GM18858 (cell line): ENCODE measurements at regions not wholly inside any gene's neighbourhood (a gene's known extent, or its start where the extent isn't known, plus 50 kb on each side); places are given as distances from the start of the nearest gene placed in this dataset.
"Not testable (repeated sequence)": the region's sequence is repeated elsewhere in the genome, so short reads cannot be mapped to it uniquely, and the experiment has no call there.

Source experiments
- ATAC-seq: cut with Tn5 transposase; IDR thresholded peaks from one replicate; pipeline ENCODE4 v1.9.1; 2021; ENCODE audit not compliant: unreplicated experiment

DNA sequence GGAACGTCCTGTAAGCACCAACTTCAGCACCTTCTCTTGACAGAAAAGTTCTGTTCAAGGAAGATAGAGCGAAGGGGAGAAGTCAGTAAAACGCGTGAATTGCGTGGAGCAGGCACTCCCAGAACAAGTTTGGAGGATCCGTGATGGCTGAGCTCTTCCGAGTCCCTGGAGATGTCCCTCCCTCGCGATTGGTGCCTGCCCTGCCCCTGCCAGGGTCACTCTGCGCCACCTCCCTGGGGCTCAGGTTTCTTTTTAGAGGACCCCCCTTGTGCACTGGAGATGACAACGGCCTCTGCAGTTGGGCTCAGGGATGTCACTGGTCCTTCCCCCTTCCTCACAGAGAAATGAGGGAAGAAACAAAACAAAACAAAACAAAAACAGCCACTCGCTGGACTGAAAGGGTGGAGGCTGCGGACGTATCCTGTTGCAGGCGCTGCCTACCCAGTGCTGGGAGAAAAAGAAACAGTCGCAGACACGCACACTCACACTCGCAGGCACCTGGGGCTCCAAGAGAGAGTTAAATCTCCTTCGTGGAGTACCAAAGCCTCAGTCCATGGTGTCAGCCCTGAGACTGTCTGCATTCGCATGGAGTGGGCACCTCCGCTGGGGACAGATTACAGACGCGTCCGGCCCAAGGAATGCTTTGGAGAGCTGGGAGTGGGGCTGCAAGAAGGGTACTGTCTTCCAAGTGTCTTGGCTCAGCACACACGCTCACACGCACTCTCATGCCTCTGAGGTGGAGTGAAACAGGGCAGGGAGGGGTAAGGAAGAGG, 512.7 kb downstream of the SLCO4C1 start:
- no peak for ATAC-seq

DNA sequence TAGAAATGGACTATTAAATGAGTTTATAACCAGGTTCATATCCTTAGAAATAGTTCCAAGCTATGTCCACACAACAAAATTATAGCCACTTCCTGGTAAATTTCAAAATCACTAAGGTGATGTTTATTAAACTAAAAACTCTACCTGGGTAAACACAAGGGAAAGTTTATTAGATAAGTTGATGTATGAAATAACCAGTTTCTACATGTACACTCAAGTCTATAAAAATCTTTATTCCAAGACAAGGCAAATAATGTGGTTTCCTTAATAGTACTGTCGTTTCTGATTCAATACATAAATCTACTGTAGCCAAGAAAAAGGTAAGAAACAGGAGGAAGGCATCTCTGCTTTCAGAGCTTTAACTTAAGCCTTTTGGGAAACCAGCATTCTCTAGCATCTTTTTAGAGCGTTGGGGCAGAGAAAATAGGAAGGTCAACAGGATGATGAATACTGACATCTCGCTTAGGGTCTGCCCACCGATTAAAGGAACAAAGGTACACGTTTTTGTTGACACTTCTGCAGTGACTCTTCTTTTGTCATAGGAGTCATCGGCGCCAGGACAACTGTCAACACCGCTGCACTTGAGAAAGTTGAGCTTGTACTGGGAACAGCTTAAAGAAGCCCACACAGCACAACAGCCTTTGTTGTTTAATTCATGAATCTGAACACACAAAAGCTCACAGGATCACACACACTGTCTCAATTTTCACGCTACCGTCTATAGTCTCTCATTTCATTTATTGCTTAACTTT, 513.6 kb downstream of the SLCO4C1 start:
- no peak for ATAC-seq

DNA sequence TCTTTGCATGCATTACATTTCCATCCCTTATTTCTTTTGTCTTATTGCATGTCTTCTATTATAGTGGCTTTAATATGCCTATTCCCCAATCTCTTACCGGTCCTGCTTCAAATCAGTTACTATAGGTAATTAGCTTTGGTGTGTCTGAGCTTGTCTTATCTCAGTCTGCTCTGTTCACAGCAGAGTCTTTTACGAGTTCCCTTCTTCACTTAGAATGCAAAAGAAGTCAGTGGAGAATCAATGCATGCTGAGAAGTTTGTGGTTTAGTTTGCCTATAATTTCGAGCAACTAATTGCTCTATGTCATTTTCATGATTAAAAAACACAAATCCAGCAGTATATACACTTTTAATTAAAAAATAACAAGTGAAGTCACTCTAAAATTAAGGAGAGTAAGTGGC, 545.0 kb downstream of the SLCO4C1 start:
- no peak for ATAC-seq

DNA sequence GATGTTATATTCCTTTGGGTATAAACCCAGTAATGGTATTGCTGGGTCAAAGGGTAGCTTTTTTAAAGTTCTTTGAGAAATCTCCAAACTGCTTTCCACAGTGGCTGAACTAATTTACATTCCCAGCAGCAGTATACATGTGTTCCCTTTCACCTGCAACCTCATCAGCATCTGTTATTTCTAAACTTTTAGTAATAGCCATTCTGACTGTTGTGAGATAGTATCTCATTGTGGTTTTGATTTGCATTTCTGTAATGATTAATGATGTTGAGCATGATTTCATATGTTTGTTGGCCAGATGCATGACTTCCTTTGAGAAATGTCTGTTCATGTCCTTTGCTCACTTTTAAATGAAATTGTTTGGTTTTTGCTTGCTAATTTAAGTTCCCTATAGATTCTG, 553.1 kb downstream of the SLCO4C1 start:
- not testable (repeated sequence) for ATAC-seq

DNA sequence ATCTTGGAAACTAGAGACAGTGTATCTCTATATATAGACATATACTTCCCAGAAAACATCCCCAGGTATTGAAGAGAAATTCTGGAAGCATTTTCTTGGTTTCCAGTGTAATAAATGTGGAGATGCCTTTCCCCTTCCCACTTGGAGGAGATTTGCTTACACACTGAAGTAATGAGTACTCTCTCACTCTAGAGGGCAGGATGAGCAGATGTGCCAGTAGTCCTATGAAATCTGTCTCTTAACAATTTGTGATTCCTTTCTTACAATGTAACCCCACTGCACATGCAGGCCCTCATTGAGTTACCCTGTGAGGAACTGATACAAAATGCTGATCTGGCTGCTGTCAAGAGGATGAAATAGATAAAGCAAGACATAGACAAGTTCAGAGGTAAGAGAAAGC, 567.2 kb downstream of the SLCO4C1 start:
- no peak for ATAC-seq

DNA sequence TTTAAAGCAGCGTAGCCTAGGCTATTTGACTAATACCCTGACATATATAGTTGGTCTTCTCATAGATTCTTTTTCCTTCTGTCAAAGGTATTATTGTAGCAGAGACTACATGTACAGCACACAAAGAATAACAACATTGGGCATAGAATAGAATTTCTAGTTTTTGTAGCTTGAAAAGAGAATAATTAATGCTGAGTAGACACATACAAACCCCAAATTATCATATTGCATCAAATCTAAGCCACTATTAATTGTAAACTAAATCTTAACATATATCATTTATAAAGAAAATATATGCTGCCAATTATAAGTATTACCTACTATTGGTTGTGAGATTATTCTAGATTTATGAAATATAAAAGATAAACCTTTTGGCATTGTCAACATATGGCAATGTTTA, 574.5 kb downstream of the SLCO4C1 start:
- ATAC-seq = no peak

DNA sequence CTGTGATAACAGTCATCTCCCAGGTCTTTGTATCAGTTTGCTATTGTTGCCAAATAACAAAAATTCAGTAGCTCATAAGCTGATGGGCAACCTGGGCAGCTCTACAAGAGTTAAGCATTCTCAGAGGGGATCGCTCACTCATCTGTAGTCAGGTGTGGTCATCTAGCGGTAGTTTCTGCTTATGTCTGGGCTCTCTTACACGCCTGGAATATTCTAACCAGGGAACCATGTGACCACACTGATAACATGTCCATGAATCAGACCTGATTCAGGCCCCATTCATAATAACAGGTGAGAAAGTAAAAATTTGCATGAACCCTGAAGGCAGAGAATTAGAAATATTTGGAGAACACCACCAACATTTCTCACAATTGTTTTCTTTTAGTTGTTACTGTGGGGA, 576.1 kb downstream of the SLCO4C1 start:
- no peak for ATAC-seq

DNA sequence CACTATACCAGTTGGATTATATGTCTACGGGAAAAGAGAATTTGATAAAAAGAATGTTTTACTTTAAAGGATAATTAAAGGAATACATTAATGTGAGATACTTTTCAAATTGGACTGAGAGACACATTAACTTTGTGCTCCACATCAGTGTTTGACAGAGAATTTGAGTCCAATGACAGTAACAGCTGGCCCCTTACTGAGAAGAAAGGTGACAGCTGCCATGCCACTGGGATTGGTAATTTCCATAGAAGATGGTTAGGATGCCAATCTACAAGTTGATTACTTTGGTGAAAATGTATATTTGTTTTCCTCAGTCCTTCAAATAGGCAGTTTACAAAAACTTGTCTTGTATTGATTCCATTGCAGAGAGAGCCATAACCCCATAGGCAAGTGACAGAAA, 578.4 kb downstream of the SLCO4C1 start:
- ATAC-seq = no peak

DNA sequence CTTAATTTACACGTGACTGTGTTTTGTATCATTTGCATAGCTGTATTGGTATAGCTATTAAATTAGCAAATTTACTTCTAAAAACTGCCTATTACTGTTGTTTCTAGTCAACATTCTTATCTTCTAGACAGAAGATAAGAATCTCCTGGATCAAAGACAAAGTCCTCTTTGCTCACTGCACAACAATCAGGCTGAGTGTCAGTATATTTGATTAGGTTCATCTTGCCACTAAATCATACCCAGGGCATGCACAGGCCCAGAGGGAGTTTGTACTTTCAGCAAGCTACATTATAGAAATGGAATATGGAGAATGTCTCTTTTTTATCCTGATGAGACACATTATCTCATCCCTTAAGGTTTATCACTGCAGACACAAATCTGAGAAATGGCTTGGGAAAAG, 579.1 kb downstream of the SLCO4C1 start:
- ATAC-seq = no peak

DNA sequence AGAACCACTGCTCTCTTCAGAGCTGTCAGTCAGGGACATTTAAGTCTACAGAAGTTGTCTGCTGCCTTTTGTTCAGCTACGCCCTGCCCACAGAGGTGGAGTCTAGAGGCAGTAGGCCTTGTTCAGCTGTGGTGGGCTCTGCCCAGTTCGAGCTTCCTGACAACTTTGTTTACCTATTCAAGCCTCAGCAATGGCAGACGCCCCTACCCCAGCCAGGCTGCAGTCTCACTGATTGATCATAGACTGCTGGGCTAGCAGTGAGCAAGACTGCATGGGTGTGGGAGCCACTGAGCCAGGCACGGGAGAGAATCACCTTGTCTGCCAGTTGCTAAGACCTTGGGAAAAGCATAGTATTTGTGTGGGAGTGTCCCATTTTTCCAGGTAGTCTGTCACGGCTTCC, 580.3 kb downstream of the SLCO4C1 start:
- not testable (repeated sequence) for ATAC-seq

DNA sequence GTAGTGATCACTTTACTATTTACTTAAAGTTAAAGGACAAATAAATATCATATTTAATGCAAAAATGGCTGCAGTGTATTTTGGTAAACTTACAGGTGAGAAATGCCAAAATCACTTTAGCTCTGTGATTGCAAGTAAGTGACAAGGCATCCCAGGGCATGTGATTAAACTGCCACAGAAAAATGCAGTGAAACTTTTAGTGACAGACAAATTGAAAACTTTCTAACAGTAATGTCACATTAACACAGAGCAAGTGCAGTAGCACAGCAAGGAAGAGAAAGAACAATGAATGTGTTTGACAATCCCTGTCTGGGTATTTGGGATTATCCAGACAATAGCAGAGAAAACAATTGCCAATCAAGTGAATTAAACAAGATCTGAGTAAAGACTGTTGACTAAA, 606.8 kb downstream of the SLCO4C1 start:
- ATAC-seq = no peak

DNA sequence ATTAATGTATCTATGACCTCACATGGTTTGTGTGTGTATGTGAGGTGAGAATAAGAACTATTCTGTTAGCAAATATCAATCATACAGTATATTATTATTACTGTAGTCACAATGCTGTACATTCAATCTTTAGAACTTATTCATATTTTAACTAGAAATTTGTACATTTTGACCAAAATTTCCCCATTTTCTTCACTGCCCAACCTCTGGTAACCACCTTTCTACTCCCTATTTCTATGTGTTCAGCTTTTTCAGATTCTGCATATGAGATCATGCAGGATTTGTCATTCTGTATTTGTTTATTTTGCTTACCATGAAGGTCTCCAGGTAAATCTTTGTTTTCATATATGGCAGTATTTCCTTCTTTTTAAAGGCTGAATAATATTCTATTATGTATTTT, 607.9 kb downstream of the SLCO4C1 start:
- no peak for ATAC-seq

DNA sequence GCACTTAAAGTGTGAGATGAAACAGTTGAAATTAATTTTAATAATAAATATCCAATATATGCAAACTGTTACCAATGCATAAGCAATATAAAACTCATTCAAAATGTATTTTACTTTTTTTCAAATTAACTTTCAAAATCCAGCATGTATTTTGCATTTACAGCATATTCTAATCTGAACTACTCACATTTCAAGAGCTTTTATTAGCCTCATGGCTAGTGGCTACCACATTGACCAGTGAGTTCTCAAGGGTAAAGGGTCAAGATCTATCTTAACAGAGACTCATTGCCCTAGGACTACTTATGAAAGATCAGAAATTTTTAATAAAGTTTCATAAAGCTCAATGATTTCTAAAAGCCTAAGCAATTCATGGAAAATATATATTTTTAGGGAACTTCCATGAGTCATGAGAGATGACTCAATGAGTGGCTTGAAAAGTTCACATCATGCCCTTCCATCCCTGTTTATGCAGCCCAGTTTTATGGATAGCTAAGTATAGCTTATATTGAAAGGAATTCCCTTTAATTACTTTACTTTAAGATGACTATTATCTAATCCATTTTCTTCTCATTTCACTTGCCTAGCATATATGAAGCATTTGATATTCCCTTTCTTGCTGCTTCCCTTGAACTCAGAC, 608.6 kb downstream of the SLCO4C1 start:
- no peak for ATAC-seq

DNA sequence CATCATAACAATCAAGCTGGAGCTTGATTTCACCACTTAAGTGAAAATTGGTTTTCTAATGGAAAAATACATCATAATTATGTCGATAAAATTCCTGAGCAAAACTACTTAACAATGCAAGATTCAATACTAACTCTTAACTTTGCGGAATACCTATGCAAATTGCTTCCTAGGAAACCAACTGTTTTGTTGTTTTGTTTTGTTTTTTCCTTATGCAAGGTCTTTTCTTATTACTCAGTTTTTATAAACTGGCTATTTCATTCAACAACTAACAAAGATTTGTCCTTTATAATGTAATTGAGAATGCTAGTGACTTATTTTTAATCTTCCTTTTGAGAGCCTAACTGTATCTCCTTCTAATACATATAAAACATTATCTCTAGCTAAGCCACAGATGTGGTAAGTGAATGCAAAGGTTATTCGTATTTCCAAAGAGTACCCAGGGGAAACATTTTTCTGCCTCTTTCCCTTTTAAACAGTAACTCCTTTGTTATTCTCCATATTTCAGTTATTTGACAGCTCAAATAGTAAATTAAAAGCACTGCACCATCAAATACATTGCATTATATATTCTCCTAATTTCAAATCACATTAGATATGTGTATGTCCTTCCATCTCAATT, 609.4 kb downstream of the SLCO4C1 start:
- no peak for ATAC-seq

DNA sequence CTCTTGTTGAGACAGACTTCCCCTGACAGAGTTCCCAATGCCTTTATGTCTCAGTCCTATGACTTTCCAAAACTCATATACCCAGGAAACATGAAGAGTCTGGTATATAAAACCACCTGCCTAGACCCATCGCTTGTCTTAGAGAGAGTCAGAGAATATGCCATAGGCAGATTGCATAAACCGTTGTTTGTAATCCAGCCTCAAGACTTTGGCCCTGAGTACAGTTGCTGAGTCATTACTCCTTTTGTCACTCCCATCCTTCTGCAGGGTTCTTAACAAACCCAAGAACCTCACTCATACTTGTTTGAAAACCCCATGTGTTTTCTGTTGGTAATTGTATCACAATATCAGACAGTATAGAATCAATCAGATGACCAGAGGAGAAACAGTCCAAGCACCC, 616.3 kb downstream of the SLCO4C1 start:
- ATAC-seq = no peak

DNA sequence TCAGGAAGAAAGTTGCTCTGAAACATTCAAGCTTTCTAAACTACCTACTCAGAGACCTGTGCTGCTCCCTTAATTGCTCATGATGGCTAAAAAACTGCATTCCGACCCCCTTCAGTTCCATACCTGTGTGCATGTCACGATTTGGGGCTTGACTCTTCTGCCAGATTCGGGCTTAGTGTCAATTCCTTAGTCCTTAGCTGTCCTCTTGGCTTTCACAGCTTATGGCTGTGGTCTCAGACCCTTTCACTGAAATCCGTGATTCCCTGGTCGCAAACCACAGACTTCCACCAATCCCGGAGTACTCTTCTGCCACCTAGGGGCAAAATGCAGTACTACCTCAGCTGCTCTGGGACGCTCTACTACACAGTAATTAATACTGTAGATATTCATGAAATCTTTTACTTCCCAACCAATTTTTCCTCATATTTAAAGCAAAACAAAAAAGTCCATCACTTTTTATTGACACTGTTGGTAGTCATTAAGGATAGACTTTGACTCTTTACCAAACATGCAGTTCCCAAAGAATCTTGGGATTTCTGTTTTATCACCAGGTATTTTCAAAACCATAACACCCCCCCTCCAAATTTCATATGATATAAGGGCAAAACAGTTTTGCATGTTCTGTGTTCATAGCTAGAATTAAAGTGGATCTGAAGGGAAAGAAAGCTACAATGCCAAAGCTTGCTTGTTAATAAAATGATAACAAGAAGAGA, 617.4 kb downstream of the SLCO4C1 start:
- peak; percentile 58 for ATAC-seq

DNA sequence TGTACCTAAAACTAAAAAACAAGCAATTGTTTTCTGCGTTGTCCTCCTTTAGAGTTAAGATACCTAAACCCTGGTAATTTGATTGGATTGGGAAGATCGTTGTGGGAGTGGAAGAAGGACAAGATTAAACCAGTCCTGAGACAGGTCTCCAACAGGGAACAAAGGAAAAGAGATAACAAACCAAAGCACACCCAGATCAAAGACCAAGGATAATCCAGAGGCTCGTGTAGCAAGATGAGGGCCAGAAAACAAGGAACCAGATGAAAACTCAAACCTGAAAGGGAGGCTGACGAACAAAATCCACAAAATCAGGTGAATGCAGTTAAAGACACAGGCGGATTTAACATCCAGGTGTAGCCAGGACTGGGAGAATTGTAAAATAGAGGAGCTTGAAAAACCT, 618.1 kb downstream of the SLCO4C1 start:
- ATAC-seq = no peak

DNA sequence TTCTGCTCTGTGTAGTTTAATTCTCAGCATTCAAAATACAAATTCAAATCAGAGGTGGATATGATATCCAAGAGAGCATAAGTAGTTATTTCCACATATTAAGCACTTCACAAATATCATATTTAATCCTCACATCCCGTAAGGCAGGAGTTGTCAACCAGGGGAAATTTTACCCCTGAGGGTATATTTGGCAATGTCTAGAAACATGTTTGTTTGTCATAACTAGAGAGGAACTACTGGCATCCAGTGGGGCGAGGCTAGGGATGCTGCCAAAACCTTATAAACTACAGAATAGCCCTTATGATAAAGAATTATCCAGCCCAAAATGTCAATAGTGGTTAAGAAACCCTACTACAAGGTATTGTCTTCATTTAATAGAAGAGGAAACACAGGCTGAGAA, 619.4 kb downstream of the SLCO4C1 start:
- no peak for ATAC-seq

DNA sequence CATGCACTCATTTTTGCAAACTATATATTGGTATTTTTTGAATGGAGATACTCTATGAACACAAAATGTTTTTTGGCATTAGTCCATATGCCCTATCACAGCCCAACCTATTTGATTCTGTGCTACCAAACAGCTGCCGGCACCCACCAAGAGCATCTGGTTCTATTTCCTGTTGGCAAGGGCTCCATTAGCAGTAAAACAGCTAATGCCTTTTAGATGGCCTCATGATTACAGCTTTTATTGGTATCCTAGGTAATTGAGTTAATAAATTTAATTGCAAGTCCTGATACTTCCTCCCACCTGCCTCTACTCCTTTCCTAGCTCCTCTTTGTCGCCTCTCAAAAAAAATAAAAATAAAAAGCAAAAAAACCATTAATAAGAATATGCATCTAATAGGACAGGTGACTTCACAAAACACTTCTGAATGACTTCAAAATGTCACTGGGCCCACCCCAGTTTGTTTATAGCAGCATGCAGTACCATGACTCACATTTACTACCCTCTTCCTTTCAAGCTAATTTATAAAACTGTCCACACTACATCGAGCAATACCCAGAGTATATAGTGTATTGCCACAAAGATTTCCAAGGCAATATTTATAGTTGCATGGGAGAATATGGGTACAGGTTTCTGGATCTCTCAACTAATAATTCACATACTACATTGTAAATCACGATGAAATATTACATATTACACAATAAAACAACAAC, 620.4 kb downstream of the SLCO4C1 start:
- ATAC-seq = no peak

DNA sequence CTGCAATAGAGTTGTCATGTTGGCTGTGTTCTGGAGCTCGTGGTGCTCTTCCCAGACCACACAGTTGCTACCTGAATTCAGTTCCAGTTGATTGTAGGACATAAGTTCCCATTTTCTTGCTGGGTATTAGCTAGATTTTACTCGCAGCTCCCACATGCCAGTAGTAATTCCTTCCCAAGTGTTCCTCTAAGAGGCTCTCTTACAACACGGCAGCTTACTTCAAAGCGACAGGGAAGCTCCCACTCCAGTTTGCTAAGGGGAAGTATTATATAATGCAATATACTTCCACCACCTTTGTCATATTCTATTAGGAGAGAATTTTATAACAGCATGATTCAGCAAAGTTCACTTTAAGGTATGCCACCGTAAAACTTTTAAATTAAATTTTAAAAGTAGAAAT, 623.0 kb downstream of the SLCO4C1 start:
- ATAC-seq = no peak
